ENCODE measurements at regions not wholly inside any gene's neighbourhood (a gene's known extent, or its start where the extent isn't known, plus 50 kb on each side); places are given as distances from the start of the nearest gene placed in this dataset.

DNA sequence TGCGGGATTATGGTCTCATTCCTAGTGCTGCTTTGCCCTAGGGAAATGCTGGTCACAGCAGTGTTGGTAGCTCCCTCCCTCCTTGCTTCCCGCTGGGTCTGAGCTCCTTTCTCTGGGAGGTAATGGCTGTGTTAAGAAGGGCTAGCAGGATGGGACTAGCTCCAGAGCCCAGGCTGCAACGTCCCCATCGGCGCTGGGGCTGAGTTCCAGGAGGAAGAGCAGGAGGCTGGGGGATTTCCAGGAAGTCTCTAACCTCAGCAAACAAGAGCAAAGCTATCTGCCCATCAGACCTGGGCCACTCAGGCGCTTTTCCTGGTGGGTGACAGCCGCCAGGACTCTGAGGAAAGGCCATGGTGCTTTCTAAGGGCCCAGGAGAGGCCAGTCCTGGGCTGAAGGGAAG, 174.2 kb downstream of the DLL1 start:
- DNase-seq (ENCODE audit: low spot score) = peak; percentile 41

DNA sequence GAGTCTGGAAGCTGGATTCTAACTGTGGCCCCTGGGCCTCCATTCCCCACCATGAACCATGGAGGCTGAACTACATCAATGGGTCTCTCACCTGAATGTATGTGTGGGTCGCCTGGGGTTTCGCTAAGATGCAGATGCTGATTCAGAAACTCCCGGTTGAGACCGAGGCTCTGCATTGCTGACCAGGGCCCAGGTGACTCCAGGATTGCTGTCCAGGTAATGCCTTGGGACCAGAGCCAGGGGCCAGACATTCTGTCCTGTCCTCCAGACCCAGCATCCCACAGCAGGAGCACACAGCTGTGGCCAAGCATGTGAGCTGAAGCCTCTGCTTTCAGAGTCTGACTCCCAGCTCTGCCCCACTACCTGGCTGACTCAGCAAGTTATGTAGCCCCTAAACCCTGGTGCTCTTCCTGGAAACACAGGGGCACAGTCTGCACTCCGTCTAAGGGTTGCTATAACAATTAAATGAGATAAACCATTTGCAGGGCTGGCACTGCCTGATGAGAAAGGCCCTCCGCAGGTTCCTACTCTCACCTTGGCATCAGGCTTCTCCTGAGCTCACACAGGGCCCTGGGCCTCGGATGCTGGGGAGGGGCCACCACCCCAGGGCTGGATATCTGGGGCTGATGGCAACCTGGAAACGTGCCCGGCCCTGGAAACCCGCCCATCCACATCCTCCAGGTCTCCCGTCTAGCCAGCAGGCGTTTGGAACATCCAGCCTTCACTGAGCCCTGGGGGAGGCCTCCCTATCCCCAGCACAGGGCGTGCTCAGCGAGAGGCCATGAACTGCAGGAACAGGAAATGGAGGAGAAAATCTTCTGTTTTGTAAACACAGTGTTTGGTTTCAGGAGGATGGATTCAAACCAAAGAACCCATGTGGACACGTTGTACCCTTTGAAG, 175.7 kb downstream of the DLL1 start:
- peak; percentile 60 for DNase-seq (ENCODE audit: low spot score)

DNA sequence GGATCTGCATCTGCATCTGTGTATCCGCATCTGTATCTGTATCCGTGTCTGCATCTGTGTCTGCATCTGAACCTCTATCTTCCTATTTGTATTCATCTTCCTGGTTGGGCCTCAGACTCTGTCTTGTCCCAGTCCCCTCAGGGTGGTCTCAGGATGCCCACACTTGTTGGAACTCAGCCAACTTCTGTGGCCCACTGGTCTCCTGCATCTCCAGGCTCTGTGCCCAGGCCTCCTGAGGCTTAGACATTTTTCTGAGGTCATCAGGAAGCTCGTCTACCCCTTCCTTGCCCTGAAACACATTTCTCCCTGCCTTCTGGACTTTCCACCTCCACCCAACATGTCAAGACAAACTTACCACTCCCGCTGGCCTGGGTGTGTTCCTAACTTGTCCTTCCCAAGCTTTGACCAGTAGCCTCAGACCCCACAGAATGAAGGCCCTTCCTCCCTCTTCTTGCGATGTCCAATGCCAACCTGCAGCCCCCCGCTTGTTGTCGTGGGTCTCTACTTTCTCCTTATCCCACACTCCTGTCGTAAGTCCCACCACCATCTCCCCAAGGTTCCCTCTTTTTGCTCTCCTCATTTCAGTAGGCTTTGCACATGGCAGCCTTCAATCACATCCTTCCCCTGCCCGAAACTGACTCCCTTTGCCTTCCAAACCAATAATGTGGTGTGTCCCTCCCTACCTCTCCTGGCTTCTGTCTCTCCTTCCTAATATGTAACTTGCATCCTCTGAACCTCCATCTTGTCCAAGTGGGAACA, 176.5 kb downstream of the DLL1 start:
- peak; percentile 26 for DNase-seq (ENCODE audit: low spot score)

DNA sequence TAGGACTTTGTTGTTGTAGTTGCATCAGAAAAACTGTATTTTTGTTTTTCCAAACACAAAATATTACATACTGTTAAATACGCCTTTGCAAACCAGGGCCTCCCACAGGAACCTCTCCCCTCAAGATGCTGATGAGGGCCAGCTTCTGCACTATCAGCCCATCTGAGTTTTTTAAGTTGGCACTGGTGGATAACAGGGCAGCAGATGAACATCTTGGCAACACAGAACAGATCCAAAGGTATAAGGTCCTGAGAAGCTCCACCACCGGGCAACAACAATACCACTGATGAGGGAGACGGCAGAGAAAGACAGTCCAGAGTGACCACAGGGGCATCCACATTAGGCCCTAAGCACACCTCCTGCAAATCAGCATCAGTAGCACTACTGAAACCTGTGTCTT, 177.7 kb downstream of the DLL1 start:
- peak; percentile 57 for DNase-seq (ENCODE audit: low spot score)

DNA sequence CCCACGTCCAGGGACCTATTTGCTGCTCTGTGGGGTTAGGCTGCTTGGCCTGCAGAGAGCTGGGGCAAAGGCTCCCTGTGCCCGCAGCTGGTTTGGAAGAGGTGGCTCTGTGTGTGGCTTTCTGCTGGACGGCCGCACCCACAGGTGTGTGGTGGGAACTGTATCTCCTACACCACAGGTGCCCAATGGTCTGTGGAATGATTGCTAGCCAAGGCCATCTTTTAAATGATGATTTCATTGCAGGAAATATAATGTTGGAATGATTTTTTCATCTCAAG, 178.4 kb downstream of the DLL1 start:
- peak; percentile 20 for DNase-seq (ENCODE audit: low spot score)

DNA sequence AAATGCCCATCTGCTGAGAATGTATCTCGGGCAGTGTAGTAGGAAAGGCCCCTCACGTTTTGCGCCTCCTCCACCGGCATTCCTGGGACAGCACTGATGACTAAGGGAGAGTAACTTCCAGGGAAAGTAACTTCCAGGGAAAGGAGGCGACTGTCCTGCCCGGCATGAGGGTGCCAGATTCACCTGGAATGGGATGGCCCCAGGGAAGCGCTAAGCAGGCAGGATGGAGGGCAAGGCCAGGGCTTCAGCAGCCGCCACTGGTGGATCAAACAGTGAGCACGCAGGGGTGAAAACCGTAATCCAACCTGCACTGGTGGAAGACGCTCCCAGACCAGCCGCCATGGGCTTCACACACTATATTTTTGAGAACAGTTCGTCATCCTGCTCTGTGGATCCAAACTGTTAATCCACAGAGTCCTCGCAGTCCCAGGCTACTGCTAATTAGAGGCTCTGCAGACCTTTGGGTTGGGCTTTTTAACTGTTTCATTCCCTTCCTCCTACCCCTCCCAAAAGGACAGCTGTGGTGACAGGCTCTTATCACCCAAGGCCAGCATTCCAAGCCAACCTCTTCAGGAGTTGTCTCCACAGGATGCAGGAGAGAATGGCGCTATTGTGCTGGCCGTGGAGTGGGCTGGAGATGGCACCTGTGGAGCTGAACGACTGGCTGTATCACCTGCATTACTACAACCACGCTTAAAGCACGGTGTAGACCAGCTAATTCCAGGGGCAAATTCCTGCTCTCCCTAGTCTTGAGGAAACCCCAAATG, 178.9 kb downstream of the DLL1 start:
- DNase-seq (ENCODE audit: low spot score) = peak; percentile 74

DNA sequence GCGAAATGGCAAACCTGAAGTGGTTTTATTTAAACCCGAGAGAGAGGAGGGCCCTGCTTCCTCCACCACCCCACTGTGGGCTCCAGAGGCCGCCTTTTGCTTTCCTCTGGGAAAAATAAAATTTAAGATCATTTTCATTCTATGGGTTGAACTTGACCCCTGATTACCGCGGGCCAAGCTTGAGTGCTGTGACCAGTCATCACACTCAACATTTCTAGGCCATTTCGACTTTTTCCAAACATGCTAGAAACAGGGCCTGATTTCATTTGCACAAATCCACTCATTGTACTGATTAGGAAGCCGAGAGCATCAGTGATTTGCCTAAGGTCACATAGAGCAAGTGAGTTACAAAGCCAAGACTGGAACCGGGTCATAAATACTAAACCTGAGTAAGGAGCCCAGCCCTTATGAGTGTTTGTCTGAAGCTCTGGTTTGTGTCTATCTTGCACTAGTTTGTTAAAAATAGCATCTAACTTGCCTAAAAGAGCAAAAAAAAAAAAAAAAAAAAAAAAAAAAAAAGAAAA, 179.7 kb downstream of the DLL1 start:
- DNase-seq (ENCODE audit: low spot score) = peak; percentile 24

DNA sequence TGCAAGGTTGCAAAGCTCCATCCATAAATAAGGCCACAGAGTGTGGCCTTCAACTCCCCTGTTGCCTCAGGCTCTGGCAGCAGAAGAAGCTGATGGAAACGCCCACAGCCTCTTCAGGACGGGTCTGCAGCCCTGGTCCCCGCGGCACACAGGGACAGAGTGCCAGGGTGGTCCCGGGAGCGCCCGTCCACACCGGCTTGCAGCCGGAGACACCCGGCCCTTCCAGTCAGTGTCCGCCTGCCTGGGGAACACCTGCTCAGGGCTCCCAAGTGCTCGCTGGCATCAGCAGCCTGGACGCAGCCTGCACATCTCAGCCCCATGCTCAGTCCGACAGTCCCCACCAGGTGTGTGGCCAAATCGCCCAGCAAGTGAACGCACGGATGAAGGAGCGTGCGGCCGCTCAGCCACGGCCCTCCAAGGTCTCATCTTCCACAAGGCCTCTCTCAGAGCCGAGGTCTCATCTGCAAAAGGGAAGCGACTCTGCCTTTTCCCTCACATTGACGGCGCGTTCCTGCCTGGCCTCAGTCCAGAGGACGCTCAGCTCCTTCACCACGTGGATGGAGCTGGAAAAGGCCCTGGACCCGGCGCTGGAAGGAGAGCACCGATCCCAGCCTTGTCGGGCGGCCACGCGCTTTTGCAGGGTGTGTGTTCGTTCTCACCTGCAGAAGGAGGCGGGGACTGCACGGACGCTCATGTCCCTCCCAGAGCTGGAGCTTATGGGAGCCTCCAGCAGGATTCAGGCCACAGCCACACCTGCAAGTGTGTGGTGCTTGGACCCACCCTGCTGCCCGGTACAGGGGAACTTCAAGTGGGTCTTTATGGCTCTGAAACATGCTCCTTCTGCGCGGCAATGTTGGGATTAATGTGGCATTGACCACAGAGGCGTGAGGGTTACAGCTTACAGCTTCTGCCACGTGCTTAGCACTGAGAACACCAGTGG, 180.4 kb downstream of the DLL1 start:
- DNase-seq (ENCODE audit: low spot score) = peak; percentile 89

DNA sequence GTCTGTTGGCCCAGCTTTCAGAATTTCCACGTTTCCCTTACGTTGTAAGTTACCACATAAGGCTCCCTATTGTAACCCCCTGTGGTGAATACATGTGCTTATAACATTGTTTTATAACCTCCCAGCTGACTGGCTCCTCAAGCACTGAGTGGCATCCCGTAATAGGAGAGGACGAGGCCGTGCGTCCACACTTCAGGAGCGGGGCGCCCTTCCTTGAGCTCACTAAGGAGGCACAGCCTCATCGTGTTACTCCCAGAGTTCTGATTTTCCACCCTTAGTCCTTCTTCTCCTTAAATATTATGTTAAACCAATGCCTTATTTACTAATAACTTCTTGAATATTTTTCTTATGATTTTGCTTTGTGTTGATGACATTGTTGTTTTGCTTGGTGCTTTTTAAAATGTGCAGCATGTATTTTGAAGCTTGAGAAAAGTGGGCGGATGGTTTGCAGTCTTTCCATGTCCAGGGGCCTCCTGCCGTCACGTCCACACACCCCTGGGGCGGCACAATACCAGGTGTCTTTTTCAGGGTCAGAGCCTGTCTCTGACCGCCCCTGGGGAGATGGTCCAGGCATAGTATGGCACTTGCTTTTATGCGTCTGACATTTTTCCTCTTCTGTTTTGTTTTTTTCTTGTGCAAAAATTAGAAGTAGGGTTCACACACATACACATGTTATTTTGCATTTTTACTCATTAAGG, 181.8 kb downstream of the DLL1 start:
- DNase-seq (ENCODE audit: low spot score) = peak; percentile 76

DNA sequence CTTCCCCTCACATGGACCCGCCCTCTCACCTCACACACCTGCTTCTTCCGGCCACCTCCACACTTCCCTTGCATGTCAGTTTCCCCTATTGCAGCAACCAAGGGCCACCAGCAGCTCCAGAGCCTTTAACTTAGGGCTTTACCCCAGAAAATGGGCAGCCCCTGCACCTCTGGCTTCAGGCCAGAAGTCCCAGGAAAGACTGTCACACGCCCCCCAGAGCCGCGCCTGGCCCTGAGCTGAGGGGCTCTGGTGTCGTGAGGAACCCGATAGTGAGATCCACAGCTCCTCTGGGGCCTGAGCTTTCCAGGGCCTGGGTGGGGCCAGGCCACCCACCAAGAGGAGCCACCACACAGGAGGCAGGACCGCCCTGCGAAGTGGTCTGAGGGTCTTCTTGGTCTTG, 182.4 kb downstream of the DLL1 start:
- DNase-seq (ENCODE audit: low spot score) = peak; percentile 72

DNA sequence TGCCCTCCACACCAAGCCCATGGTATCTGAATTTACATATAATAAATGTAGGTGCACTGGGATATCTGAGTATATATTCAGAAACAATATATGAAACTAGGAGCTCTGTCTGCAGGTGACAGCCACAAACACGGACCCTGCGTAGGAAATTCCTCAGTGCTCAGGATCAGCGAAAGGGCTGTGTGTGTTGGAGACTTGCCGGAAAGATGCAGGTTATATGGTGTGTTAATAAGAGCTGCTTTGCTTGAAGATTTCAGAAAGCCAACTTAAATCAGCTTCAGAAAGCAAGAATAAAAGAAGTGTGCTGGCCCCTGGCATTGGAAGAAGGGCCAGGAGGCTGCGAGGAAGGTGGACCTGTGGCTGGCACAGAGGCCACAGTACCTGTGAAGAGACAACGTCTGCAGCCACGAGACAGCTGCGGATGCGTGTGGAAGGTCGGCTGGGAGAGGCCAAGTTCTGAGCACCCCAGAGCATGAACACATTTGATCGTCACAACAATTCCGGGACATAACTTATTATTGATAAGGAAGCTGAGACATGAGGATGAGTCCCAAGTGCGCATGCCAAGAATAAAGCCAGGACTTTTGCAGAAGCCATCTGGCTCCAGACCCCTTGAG, 183.2 kb downstream of the DLL1 start:
- peak; percentile 59 for DNase-seq (ENCODE audit: low spot score)

DNA sequence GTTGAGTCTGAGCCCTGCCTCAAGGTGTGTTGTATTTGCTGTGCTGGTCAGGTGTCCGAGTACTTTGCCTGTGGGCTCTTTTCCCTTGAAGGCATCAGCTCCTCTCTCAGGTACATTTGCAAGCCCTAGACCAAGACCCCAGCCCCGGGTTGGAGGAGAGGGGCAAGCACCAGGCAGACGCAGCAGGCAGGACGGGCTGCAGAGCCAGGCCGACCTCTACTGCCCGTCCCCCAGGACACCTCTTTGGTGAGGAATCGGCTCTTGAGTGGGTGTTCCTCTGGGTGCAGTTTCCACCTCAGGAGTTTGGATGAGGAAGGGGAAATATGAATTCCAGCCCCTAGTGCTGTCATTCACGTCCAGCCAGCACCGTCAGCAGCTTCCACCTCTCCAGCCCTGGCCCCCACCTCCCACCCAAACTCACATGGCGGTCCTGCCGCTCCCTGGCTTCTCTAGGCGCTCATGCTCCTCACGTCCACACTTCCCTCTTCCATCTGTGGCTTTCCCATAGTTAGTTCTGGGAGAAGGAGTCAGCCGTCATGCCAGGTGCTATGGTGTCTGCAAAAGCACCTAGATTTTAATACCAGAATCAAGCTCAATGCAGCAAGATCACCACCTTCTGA, 183.9 kb downstream of the DLL1 start:
- peak; percentile 81 for DNase-seq (ENCODE audit: low spot score)

DNA sequence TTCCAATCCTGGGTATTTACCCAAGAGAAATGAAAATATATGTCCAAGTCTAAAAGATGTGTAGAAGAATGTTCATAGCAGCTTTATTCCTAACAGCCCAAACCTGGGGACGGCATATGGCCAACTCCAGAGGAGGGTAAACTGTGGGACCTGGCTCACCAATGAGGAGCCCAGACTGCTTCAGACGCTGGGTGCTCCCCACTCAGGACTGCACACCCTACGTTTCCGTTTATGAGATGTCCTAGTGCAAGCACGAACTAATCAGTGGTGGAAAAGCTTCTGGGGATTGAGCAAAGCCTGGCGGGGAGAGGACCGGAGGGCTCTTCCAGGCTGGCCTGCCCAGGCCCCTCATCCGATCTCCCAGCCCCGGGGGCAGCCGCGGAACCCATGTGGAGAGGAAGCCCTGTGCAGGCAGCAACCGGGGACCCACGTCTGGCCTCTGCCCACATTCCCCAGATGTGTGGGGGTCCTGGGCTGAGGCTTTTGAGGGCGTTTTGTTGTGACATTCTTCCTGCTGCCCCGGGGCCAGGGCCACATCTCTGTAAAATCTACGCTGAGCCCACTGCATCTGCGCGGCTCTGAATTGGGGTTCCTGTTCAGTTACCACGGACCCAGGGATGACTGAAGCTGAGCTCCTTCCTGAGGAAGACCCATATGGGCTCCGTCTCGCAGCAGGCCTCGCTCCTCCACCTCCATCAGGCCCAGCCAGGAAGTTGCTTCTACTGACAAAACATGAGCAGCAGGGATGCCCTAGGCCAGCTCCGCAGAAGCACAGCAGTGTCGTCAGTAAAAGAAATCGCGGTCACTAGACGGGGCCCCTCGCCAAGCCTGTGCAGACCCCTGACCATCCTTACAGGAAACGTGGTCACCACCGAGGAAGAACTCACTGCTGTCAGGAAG, 188.0 kb downstream of the DLL1 start:
- DNase-seq (ENCODE audit: low spot score) = peak; percentile 84

DNA sequence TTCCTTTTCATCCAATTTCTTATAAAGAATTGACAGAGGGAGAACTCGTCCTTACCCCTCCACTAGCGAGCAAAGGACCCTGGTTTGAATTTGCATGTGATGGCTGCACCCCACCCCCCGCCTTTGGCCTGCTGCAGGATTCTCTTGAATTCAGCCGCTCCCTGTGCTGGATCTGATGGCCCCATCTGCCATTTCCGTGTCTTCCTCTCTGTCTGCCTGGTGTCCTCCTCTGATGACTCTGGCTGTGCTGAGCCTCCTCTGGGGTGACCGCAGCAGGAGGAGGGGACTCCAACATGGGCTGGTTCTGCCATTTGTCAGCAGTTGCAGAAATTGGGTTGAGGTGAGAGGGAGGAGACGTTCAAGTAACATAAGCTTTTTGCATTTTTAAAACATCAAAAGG, 188.8 kb downstream of the DLL1 start:
- DNase-seq (ENCODE audit: low spot score) = peak; percentile 75

DNA sequence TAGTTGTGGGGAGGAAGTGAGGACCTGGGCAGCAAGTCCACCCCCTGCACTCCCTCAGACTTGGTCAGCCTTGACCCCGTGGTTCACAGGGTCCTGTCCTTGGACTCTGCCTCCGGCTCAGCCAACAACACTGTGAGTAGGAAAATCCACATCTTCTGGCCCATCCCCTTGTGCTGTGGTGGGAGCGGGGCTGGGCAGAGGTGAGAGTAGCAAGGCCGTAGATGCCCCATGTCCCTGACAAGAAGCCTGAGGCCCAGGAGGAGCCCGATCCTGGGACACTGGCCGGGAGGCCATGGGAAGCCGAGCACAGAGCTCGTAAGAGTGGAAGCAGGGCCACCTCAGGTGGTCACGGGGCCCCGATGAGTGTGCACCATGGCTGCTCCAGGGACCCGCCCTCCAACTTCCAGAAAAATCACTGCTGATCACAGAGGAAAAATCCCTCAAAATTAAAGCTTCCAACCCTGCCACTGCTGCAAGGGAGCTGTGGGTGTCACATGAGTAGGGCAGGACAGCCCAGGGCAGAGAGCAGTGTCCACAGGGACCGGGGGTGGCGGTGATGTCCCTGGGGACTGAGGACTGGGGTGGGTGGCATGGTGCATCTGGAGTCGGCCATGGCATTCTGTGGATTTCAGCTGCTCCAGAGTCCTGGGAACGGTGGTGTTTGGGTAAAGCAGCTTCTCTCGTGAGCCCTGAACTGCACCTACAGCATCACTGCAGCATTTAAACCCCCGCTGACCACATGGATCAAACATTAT, 189.4 kb downstream of the DLL1 start:
- DNase-seq (ENCODE audit: low spot score) = peak; percentile 79

DNA sequence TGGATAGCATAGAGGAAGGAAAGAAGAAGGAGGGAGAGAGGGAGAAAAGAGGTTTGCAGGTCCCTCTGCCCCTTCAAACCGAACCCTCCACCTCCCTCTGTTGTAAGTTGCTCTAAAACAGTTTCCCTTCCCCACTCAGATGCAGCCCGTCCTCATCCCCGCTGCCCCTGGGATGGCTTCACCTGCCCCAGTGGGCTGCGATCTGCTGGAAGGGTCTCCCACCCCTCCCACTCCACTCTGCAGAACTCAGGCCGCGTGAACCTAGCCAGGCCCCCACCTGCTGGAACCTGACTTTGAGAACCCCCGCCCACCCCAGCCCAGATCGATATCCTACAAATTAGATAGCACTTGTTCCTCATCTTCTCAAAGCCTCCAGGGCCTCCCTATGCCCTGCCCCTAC, 190.8 kb downstream of the DLL1 start:
- peak; percentile 24 for DNase-seq (ENCODE audit: low spot score)

DNA sequence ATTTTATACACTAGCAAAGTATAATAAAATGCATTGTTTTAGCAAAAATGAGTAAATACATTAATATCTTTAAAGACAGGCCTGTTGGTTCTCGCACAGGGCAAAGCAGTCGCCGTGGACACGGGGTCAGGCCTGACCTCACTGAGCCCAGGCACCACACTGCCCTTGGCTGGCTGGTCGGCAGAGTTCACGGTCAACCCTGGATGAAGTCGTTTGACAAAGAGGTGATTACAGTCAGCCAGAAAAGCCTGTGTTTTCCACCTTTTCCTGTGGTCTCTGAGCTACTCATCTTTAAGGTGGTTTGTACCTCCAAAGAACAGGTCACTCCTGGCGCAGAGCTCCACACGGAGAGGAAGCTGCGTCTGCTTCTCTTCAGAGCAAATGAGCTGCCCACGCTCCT, 191.5 kb downstream of the DLL1 start:
- peak; percentile 57 for DNase-seq (ENCODE audit: low spot score)
